Endothelial cell of umbilical vein (primary cell): ENCODE measurements at regions not wholly inside any gene's neighbourhood (a gene's known extent, or its start where the extent isn't known, plus 50 kb on each side); places are given as distances from the start of the nearest gene placed in this dataset.

Source experiments
- BruUV-seq: library from RNA; stranded (reverse); fragments of 400-500 nt; replicated peaks from 2 replicates; lab custom pipeline; 2021; lab: Mats Ljungman, UMichigan
- CTCF ChIA-PET: fragments of 300-600, 350-600 bp; sonication (Branson Sonifier 250); formaldehyde crosslinking; loops from one replicate; lab custom pipeline; 2021; ENCODE audit warnings: antibody characterized with exemption, inconsistent platforms; lab: Charles Lee
- POLR2A ChIA-PET: fragments of 300-600, 350-600 bp; sonication (Branson Sonifier 250); formaldehyde crosslinking; loops from one replicate; lab custom pipeline; 2021; ENCODE audit warnings: antibody characterized with exemption, inconsistent platforms; lab: Charles Lee
- DNase-seq: peaks from one replicate; pipeline ENCODE4 v3.0.0-alpha.2; 2011; ENCODE audit warnings: low read depth, low spot score
- FAIRE-seq: peaks from 2 replicates; lab custom pipeline; 2011; peaks lifted over from hg19 to GRCh38; lab: Jason Lieb, UNC
- H2AFZ ChIP-seq: 2 replicates; pipeline ENCODE4 v1.6.0; 2012; ENCODE audit warnings: low read depth, low read length, control low read depth, inconsistent platforms
- H3K27ac ChIP-seq: 2 replicates; pipeline ENCODE4 v1.5.1; 2011; ENCODE audit warnings: low read depth, mild to moderate bottlenecking, control low read depth, low read length, moderate library complexity; ENCODE audit not compliant: insufficient read depth
- H3K27me3 ChIP-seq, 2 experiments: 2 replicates each; pipeline versions ENCODE4 v1.6.0 to v1.6.1; 2011; ENCODE audit warnings: low read length in 2 of 2, mixed read lengths in 1 of 2; ENCODE audit not compliant: control insufficient read depth in 2 of 2, insufficient read depth in 2 of 2
- H3K36me3 ChIP-seq, 2 experiments: 2 replicates in 1 of 2; 3 replicates in 1 of 2; pipeline ENCODE4 v1.5.1; 2011; ENCODE audit warnings: low read length in 2 of 2, mild to moderate bottlenecking in 1 of 2, moderate library complexity in 1 of 2; ENCODE audit not compliant: control insufficient read depth in 2 of 2, insufficient read depth in 2 of 2; ENCODE audit errors: extremely low read depth in 1 of 2
- H3K4me1 ChIP-seq: 3 replicates; pipeline ENCODE4 v1.5.1; 2011; ENCODE audit warnings: mild to moderate bottlenecking, low read length; ENCODE audit not compliant: control insufficient read depth, insufficient read depth; ENCODE audit errors: extremely low read depth
- H3K4me2 ChIP-seq: 2 replicates; pipeline ENCODE4 v1.6.1; 2011; ENCODE audit warnings: low read length, control low read depth, mixed read lengths; ENCODE audit not compliant: insufficient read depth
- H3K4me3 ChIP-seq, 3 experiments: fragments of 200-600 bp in 1 of 3; sonication (generic), shearing (Covaris generic) in 1 of 3; replicated peaks in 1 of 3; 2 replicates each; pipeline ENCODE4 v1.5.1; 2011 to 2016; ENCODE audit warnings: control low read depth in 3 of 3, low read length in 3 of 3, mild to moderate bottlenecking in 2 of 3, inconsistent platforms in 1 of 3, low read depth in 1 of 3, moderate library complexity in 1 of 3; ENCODE audit not compliant: insufficient read depth in 1 of 3
- H3K79me2 ChIP-seq: 2 replicates; pipeline ENCODE4 v1.6.0; 2012; ENCODE audit warnings: low read length, inconsistent platforms; ENCODE audit not compliant: control insufficient read depth, insufficient read depth
- H3K9ac ChIP-seq: replicated peaks from 2 replicates; pipeline ENCODE3; 2011; ENCODE audit warnings: low read length, control low read depth; ENCODE audit not compliant: insufficient read depth; ENCODE audit errors: extremely low read depth
- H3K9me1 ChIP-seq: replicated peaks from 3 replicates; pipeline ENCODE4 v1.6.0; 2011; ENCODE audit warnings: mild to moderate bottlenecking, low read length; ENCODE audit not compliant: control insufficient read depth, insufficient read depth; ENCODE audit errors: extremely low read depth
- H3K9me3 ChIP-seq: replicated peaks from 2 replicates; pipeline ENCODE4 v1.5.1; 2012; ENCODE audit warnings: low read length, inconsistent platforms; ENCODE audit not compliant: control insufficient read depth, insufficient read depth
- H4K20me1 ChIP-seq: replicated peaks from 2 replicates; pipeline ENCODE3; 2011; ENCODE audit warnings: mild to moderate bottlenecking, low read length; ENCODE audit not compliant: control insufficient read depth, insufficient read depth; ENCODE audit errors: extremely low read depth
- CTCF ChIP-seq, 2 donors: IDR thresholded peaks; 1 replicate in 1 of 2; 2 replicates in 1 of 2; pipeline ENCODE4 v1.5.1; 2011; ENCODE audit warnings: low read length in 2 of 2, mild to moderate bottlenecking in 2 of 2, moderate library complexity in 2 of 2, control low read depth in 1 of 2, inconsistent platforms in 1 of 2, low read depth in 1 of 2; ENCODE audit not compliant: insufficient read depth in 1 of 2; ENCODE audit errors: extremely low read depth in 1 of 2
- EZH2 ChIP-seq: IDR thresholded peaks from 2 replicates; pipeline ENCODE4 v1.6.1; 2012; ENCODE audit warnings: borderline replicate concordance, low read depth, mild to moderate bottlenecking, moderate library complexity, low read length, inconsistent platforms; ENCODE audit not compliant: severe bottlenecking
- FOS ChIP-seq: IDR thresholded peaks from 2 replicates; pipeline ENCODE4 v1.6.1; 2011; ENCODE audit warnings: mild to moderate bottlenecking, low read length, moderate library complexity, borderline replicate concordance; ENCODE audit not compliant: insufficient read depth
- GATA2 ChIP-seq: IDR thresholded peaks from 2 replicates; pipeline ENCODE4 v1.7.0; 2011; ENCODE audit warnings: low read depth, mild to moderate bottlenecking, moderate library complexity, mixed read lengths, low read length; ENCODE audit not compliant: insufficient read length, insufficient read depth
- JUN ChIP-seq: IDR thresholded peaks from 2 replicates; pipeline ENCODE4 v1.6.1; 2011; ENCODE audit warnings: borderline replicate concordance, low read depth; ENCODE audit not compliant: insufficient read length, insufficient read depth
- MAX ChIP-seq: IDR thresholded peaks from 2 replicates; pipeline ENCODE4 v1.6.1; 2011; ENCODE audit not compliant: insufficient read depth, insufficient read length
- MYC ChIP-seq: IDR thresholded peaks from one replicate; pipeline ENCODE4 v1.6.1; 2011; ENCODE audit warnings: mild to moderate bottlenecking, low read depth, low read length
- POLR2A ChIP-seq: IDR thresholded peaks from 2 replicates; pipeline ENCODE4 v1.6.1; 2012; ENCODE audit warnings: low read depth, mild to moderate bottlenecking, control low read depth, low read length
- POLR2AphosphoS5 ChIP-seq: IDR thresholded peaks from 2 replicates; pipeline ENCODE4 v1.6.1; 2012; ENCODE audit warnings: low read depth, mild to moderate bottlenecking, control low read depth, low read length, moderate library complexity; ENCODE audit not compliant: insufficient read depth
- dilution Hi-C: fragments of 300-500 bp; cut with MboI; formaldehyde crosslinking; loops from one replicate; pipeline ENCODE4 v1.15.0; 2019; ENCODE audit warnings: low sequenced_read_pairs; ENCODE audit not compliant: extremely low pct_ligation_motif_present
- intact Hi-C: fragments of 100-400 bp; cut with micrococcal nuclease; formaldehyde crosslinking; loops from one replicate; pipeline ENCODE4 v1.10.0; 2022

- Histone ChIP-seq H3K36me3 (no peaks in the 10 kb centered on the region), H3K27me3 (no peaks in the 10 kb centered on the region), H3K9me1 (no peaks in the 10 kb centered on the region), H3K4me1 (no peaks in the 10 kb centered on the region), H3K4me2 (no peak overlapping the region), H3K9me3 (no peaks in the 10 kb centered on the region), H2AFZ (no peak overlapping the region), H3K27ac (no peak overlapping the region), H3K4me3 (no peak overlapping the region), H4K20me1 (no peaks in the 10 kb centered on the region), H3K9ac (no peak overlapping the region), H3K79me2 (no peaks in the 10 kb centered on the region)
- DNase-seq (no peak), FAIRE-seq (no peak)
- intact Hi-C loops (no loop called here), dilution Hi-C loops (no loop called here)
- ChIA-PET POLR2A (no interaction called here), CTCF (no interaction called here)
- BruUV-seq: no TSS peak
- no peak for TF ChIP-seq CTCF (IDR thresholded peaks at IDR 0.05; ENCODE audit: extremely low read depth in 1 of 2, insufficient read depth in 1 of 2, low read depth in 1 of 2, low read length in 2 of 2)
Measured at GRCh38 chr21:22288885-22289499, 1290.8 kb downstream of the NCAM2 start.

- no peak for DNase-seq
- ChIA-PET POLR2A (no interaction called here), CTCF (no interaction called here)
- TF ChIP-seq JUN: no peak
- no peak for TF ChIP-seq MAX
- no peak for TF ChIP-seq EZH2
- TF ChIP-seq FOS: no peak
- no peak for TF ChIP-seq MYC
- TF ChIP-seq CTCF (IDR thresholded peaks at IDR 0.05; ENCODE audit: extremely low read depth in 1 of 2, insufficient read depth in 1 of 2, low read depth in 1 of 2, low read length in 2 of 2): no peak
- no peak for TF ChIP-seq POLR2A
- no peak for TF ChIP-seq POLR2AphosphoS5
- TF ChIP-seq GATA2: no peak
- intact Hi-C loops: no loop called here
- Histone ChIP-seq H3K27me3 (no peaks in the 10 kb centered on the region), H3K4me3 (no peak overlapping the region), H3K79me2 (no peaks in the 10 kb centered on the region), H3K9me3 (no peaks in the 10 kb centered on the region), H3K36me3 (no peaks in the 10 kb centered on the region), H4K20me1 (no peaks in the 10 kb centered on the region), H3K27ac (no peak overlapping the region), H2AFZ (no peak overlapping the region), H3K9me1 (no peaks in the 10 kb centered on the region), H3K9ac (no peak overlapping the region), H3K4me1 (no peaks in the 10 kb centered on the region), H3K4me2 (no peak overlapping the region)
- dilution Hi-C loops: no loop called here
- no TSS peak for BruUV-seq
- no peak for FAIRE-seq
Measured at GRCh38 chr21:22292144-22292543, 1293.9 kb downstream of the NCAM2 start.
